Endothelial cell of umbilical vein (primary cell): ENCODE measurements at regions not wholly inside any gene's neighbourhood (a gene's known extent, or its start where the extent isn't known, plus 50 kb on each side); places are given as distances from the start of the nearest gene placed in this dataset.

Experiments
- BruUV-seq: library from RNA; stranded (reverse); fragments of 400-500 nt; replicated peaks from 2 replicates; lab custom pipeline; 2021; lab: Mats Ljungman, UMichigan
- CTCF ChIA-PET: fragments of 300-600, 350-600 bp; sonication (Branson Sonifier 250); formaldehyde crosslinking; loops from one replicate; lab custom pipeline; 2021; ENCODE audit warnings: antibody characterized with exemption, inconsistent platforms; lab: Charles Lee
- POLR2A ChIA-PET: fragments of 300-600, 350-600 bp; sonication (Branson Sonifier 250); formaldehyde crosslinking; loops from one replicate; lab custom pipeline; 2021; ENCODE audit warnings: antibody characterized with exemption, inconsistent platforms; lab: Charles Lee
- DNase-seq: peaks from one replicate; pipeline ENCODE4 v3.0.0-alpha.2; 2011; ENCODE audit warnings: low read depth, low spot score
- FAIRE-seq: peaks from 2 replicates; lab custom pipeline; 2011; peaks lifted over from hg19 to GRCh38; lab: Jason Lieb, UNC
- H2AFZ ChIP-seq: 2 replicates; pipeline ENCODE4 v1.6.0; 2012; ENCODE audit warnings: low read depth, low read length, control low read depth, inconsistent platforms
- H3K27ac ChIP-seq: 2 replicates; pipeline ENCODE4 v1.5.1; 2011; ENCODE audit warnings: low read depth, mild to moderate bottlenecking, control low read depth, low read length, moderate library complexity; ENCODE audit not compliant: insufficient read depth
- H3K27me3 ChIP-seq, 2 experiments: 2 replicates each; pipeline versions ENCODE4 v1.6.0 to v1.6.1; 2011; ENCODE audit warnings: low read length in 2 of 2, mixed read lengths in 1 of 2; ENCODE audit not compliant: control insufficient read depth in 2 of 2, insufficient read depth in 2 of 2
- H3K36me3 ChIP-seq, 2 experiments: 2 replicates in 1 of 2; 3 replicates in 1 of 2; pipeline ENCODE4 v1.5.1; 2011; ENCODE audit warnings: low read length in 2 of 2, mild to moderate bottlenecking in 1 of 2, moderate library complexity in 1 of 2; ENCODE audit not compliant: control insufficient read depth in 2 of 2, insufficient read depth in 2 of 2; ENCODE audit errors: extremely low read depth in 1 of 2
- H3K4me1 ChIP-seq: 3 replicates; pipeline ENCODE4 v1.5.1; 2011; ENCODE audit warnings: mild to moderate bottlenecking, low read length; ENCODE audit not compliant: control insufficient read depth, insufficient read depth; ENCODE audit errors: extremely low read depth
- H3K4me2 ChIP-seq: 2 replicates; pipeline ENCODE4 v1.6.1; 2011; ENCODE audit warnings: low read length, control low read depth, mixed read lengths; ENCODE audit not compliant: insufficient read depth
- H3K4me3 ChIP-seq, 3 experiments: fragments of 200-600 bp in 1 of 3; sonication (generic), shearing (Covaris generic) in 1 of 3; replicated peaks in 1 of 3; 2 replicates each; pipeline ENCODE4 v1.5.1; 2011 to 2016; ENCODE audit warnings: control low read depth in 3 of 3, low read length in 3 of 3, mild to moderate bottlenecking in 2 of 3, inconsistent platforms in 1 of 3, low read depth in 1 of 3, moderate library complexity in 1 of 3; ENCODE audit not compliant: insufficient read depth in 1 of 3
- H3K79me2 ChIP-seq: 2 replicates; pipeline ENCODE4 v1.6.0; 2012; ENCODE audit warnings: low read length, inconsistent platforms; ENCODE audit not compliant: control insufficient read depth, insufficient read depth
- H3K9ac ChIP-seq: replicated peaks from 2 replicates; pipeline ENCODE3; 2011; ENCODE audit warnings: low read length, control low read depth; ENCODE audit not compliant: insufficient read depth; ENCODE audit errors: extremely low read depth
- H3K9me1 ChIP-seq: replicated peaks from 3 replicates; pipeline ENCODE4 v1.6.0; 2011; ENCODE audit warnings: mild to moderate bottlenecking, low read length; ENCODE audit not compliant: control insufficient read depth, insufficient read depth; ENCODE audit errors: extremely low read depth
- H3K9me3 ChIP-seq: replicated peaks from 2 replicates; pipeline ENCODE4 v1.5.1; 2012; ENCODE audit warnings: low read length, inconsistent platforms; ENCODE audit not compliant: control insufficient read depth, insufficient read depth
- H4K20me1 ChIP-seq: replicated peaks from 2 replicates; pipeline ENCODE3; 2011; ENCODE audit warnings: mild to moderate bottlenecking, low read length; ENCODE audit not compliant: control insufficient read depth, insufficient read depth; ENCODE audit errors: extremely low read depth
- CTCF ChIP-seq, 2 donors: IDR thresholded peaks; 1 replicate in 1 of 2; 2 replicates in 1 of 2; pipeline ENCODE4 v1.5.1; 2011; ENCODE audit warnings: low read length in 2 of 2, mild to moderate bottlenecking in 2 of 2, moderate library complexity in 2 of 2, control low read depth in 1 of 2, inconsistent platforms in 1 of 2, low read depth in 1 of 2; ENCODE audit not compliant: insufficient read depth in 1 of 2; ENCODE audit errors: extremely low read depth in 1 of 2
- FOS ChIP-seq: IDR thresholded peaks from 2 replicates; pipeline ENCODE4 v1.6.1; 2011; ENCODE audit warnings: mild to moderate bottlenecking, low read length, moderate library complexity, borderline replicate concordance; ENCODE audit not compliant: insufficient read depth
- GATA2 ChIP-seq: IDR thresholded peaks from 2 replicates; pipeline ENCODE4 v1.7.0; 2011; ENCODE audit warnings: low read depth, mild to moderate bottlenecking, moderate library complexity, mixed read lengths, low read length; ENCODE audit not compliant: insufficient read length, insufficient read depth
- JUN ChIP-seq: IDR thresholded peaks from 2 replicates; pipeline ENCODE4 v1.6.1; 2011; ENCODE audit warnings: borderline replicate concordance, low read depth; ENCODE audit not compliant: insufficient read length, insufficient read depth
- POLR2A ChIP-seq: IDR thresholded peaks from 2 replicates; pipeline ENCODE4 v1.6.1; 2012; ENCODE audit warnings: low read depth, mild to moderate bottlenecking, control low read depth, low read length
- dilution Hi-C: fragments of 300-500 bp; cut with MboI; formaldehyde crosslinking; loops from one replicate; pipeline ENCODE4 v1.15.0; 2019; ENCODE audit warnings: low sequenced_read_pairs; ENCODE audit not compliant: extremely low pct_ligation_motif_present
- intact Hi-C: fragments of 100-400 bp; cut with micrococcal nuclease; formaldehyde crosslinking; loops from one replicate; pipeline ENCODE4 v1.10.0; 2022
- TF ChIP-seq, protein P1 (sequence below): IDR thresholded peaks from 2 replicates; pipeline ENCODE4 v1.6.1; 2011; ENCODE audit not compliant: insufficient read depth, insufficient read length

DNA sequence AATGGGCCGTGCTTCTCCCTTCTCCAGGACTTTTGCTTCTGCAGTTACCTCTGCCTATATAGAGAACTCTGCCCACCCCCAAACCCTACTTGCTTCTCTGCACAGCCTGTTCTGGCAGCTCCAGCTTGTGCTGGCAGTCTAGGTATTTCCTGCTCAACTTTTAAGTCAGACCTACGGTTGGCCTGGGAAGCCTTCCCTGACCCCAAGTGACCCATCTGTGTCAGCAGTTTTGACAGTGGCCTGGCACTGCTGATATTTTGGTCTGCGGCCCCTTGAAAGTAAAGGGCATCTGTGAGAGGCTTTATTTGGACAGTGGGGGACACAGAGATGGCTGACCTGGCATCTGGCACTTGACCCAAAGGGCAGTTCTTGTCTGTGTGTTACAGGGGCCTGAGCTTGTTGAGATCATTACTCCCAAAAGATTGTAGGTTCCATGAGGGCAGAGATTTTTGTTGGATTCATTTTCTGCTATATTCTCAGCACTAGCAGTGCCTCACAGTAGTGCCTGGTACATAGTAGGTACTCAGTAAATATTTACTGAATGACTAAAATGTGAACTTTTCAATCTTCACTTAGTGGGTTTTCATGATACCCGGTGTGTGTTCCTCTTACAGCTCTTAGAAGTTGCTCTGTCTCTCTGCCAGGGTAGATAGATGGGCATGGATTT, 55.2 kb upstream of the TRAK1 start:
- FAIRE-seq: no peak
- ChIA-PET CTCF (interaction anchor here (0.7 to 4.4 kb wide), 8 partner anchors 10 to 64 kb away, joined by 3 to 22 read pairs (median 4); no protein-coding TSS in a partner anchor), POLR2A (no interaction called here)
- Histone ChIP-seq H3K36me3 (peaks cover 0 to 5% of the 10 kb centered on the region in 2 experiments), H3K9me1 (no peaks in the 10 kb centered on the region), H4K20me1 (no peaks in the 10 kb centered on the region), H3K79me2 (peaks cover 54% of the 10 kb centered on the region), H3K4me2 (no peak overlapping the region), H3K9me3 (no peaks in the 10 kb centered on the region), H3K9ac (peak overlapping the region; percentile 46), H3K27me3 (no peaks in the 10 kb centered on the region), H3K27ac (peak overlapping the region; percentile 34), H3K4me1 (peaks cover 36% of the 10 kb centered on the region), H2AFZ (no peak overlapping the region), H3K4me3 (no peak overlapping the region)
- DNase-seq: no peak
- TF ChIP-seq, protein P1, sequence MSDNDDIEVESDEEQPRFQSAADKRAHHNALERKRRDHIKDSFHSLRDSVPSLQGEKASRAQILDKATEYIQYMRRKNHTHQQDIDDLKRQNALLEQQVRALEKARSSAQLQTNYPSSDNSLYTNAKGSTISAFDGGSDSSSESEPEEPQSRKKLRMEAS: no peak
- no peak for TF ChIP-seq FOS
- TF ChIP-seq JUN: no peak
- TF ChIP-seq POLR2A: no peak
- TF ChIP-seq GATA2: no peak
- TF ChIP-seq CTCF (IDR thresholded peaks at IDR 0.05; ENCODE audit: extremely low read depth in 1 of 2, insufficient read depth in 1 of 2, low read depth in 1 of 2, low read length in 2 of 2): no peak
- BruUV-seq: TSS peak; percentile 96
- intact Hi-C loops: loop anchor here (1.0 kb wide), 1 partner anchor 7 kb away; no protein-coding TSS in a partner anchor
- dilution Hi-C loops: no loop called here
